IMR-90 (cell line): ENCODE measurements at regions not wholly inside any gene's neighbourhood (a gene's known extent, or its start where the extent isn't known, plus 50 kb on each side); places are given as distances from the start of the nearest gene placed in this dataset.

ENCODE experiments used
- ATAC-seq: fragments of 200-7000 bp; cut with Tn5 transposase; 2 replicates; pipeline ENCODE4 v1.9.1; 2020; ENCODE audit warnings: low read depth, mild to moderate bottlenecking, moderate library complexity
- BruUV-seq: library from RNA; stranded (reverse); fragments of 400-500 nt; replicated peaks from 2 replicates; lab custom pipeline; 2021; lab: Mats Ljungman, UMichigan
- CTCF ChIA-PET: fragments of 300-600 bp; formaldehyde crosslinking; extraction: SDS; loops from one replicate; lab custom pipeline; 2021; ENCODE audit warnings: antibody characterized with exemption; lab: Yijun Ruan, JAX
- POLR2A ChIA-PET: fragments of 300-600 bp; sonication (Branson Sonifier 250); formaldehyde crosslinking; loops from one replicate; lab custom pipeline; 2022; ENCODE audit warnings: antibody characterized with exemption; ENCODE audit not compliant: unreplicated experiment; lab: Charles Lee
- DNase-seq: peaks from one replicate; pipeline ENCODE4 v3.0.0; 2013
- H2AFZ ChIP-seq: replicated peaks from 2 replicates; pipeline ENCODE3; 2013; ENCODE audit warnings: low read length, mild to moderate bottlenecking; ENCODE audit not compliant: poor library complexity
- H2AK5ac ChIP-seq: 2 replicates; pipeline ENCODE4 v1.6.1; 2013; ENCODE audit warnings: low read depth, low read length, inconsistent platforms
- H2AK9ac ChIP-seq: replicated peaks from 2 replicates; pipeline ENCODE3; 2013; ENCODE audit warnings: mild to moderate bottlenecking, low read depth, low read length, moderate library complexity; ENCODE audit not compliant: poor library complexity
- H2BK120ac ChIP-seq: 2 replicates; pipeline ENCODE4 v1.6.1; 2013; ENCODE audit warnings: low read depth, low read length, inconsistent platforms
- H2BK15ac ChIP-seq: 3 replicates; pipeline ENCODE4 v1.6.1; 2013; ENCODE audit warnings: low read depth, low read length, inconsistent platforms
- H2BK20ac ChIP-seq: 2 replicates; pipeline ENCODE4 v1.6.1; 2013; ENCODE audit warnings: low read depth, mild to moderate bottlenecking, inconsistent platforms, low read length, moderate library complexity
- H2BK5ac ChIP-seq: 2 replicates; pipeline ENCODE4 v1.6.1; 2013; ENCODE audit warnings: mild to moderate bottlenecking, low read depth, low read length, inconsistent platforms; ENCODE audit not compliant: poor library complexity, severe bottlenecking
- H3K14ac ChIP-seq: replicated peaks from 2 replicates; pipeline ENCODE4 v1.6.1; 2013; ENCODE audit warnings: low read depth, low read length, inconsistent platforms
- H3K18ac ChIP-seq: 2 replicates; pipeline ENCODE4 v1.6.1; 2013; ENCODE audit warnings: low read depth, low read length, control low read depth
- H3K23ac ChIP-seq: 2 replicates; pipeline ENCODE4 v1.6.1; 2013; ENCODE audit warnings: low read depth, low read length, inconsistent platforms
- H3K27ac ChIP-seq: 2 replicates; pipeline ENCODE4 v1.5.1; 2013; ENCODE audit warnings: mild to moderate bottlenecking, control low read depth, low read length; ENCODE audit not compliant: insufficient read depth
- H3K27me3 ChIP-seq: 2 replicates; pipeline ENCODE4 v1.6.1; 2013; ENCODE audit warnings: low read length; ENCODE audit not compliant: control insufficient read depth, insufficient read depth
- H3K36me3 ChIP-seq: 2 replicates; pipeline ENCODE4 v1.6.1; 2013; ENCODE audit warnings: low read length, mixed read lengths; ENCODE audit not compliant: control insufficient read depth, insufficient read depth
- H3K4ac ChIP-seq: 2 replicates; pipeline ENCODE4 v1.6.1; 2013; ENCODE audit warnings: low read depth, low read length, inconsistent platforms
- H3K4me1 ChIP-seq: 2 replicates; pipeline ENCODE4 v1.6.1; 2013; ENCODE audit warnings: low read length, mixed read lengths; ENCODE audit not compliant: control insufficient read depth, insufficient read depth
- H3K4me2 ChIP-seq: 2 replicates; pipeline ENCODE4 v1.6.1; 2013; ENCODE audit warnings: low read depth, mild to moderate bottlenecking, control low read depth, low read length, moderate library complexity
- H3K4me3 ChIP-seq: 2 replicates; pipeline ENCODE4 v1.5.1; 2013; ENCODE audit warnings: low read depth, mild to moderate bottlenecking, control low read depth, low read length, moderate library complexity; ENCODE audit not compliant: insufficient read depth
- H3K56ac ChIP-seq: 2 replicates; pipeline ENCODE4 v1.6.1; 2013; ENCODE audit warnings: low read length, inconsistent platforms; ENCODE audit not compliant: insufficient read depth; ENCODE audit errors: extremely low read depth
- H3K79me1 ChIP-seq, 2 experiments: 2 replicates each; pipeline ENCODE4 v1.6.1; 2013; ENCODE audit warnings: low read length in 2 of 2, inconsistent platforms in 1 of 2, low read depth in 1 of 2
- H3K9ac ChIP-seq: 2 replicates; pipeline ENCODE4 v1.6.1; 2013; ENCODE audit warnings: low read depth, low read length, control low read depth
- H3K9me1 ChIP-seq: 2 replicates; pipeline ENCODE4 v1.6.1; 2013; ENCODE audit warnings: low read length, inconsistent platforms; ENCODE audit not compliant: insufficient read depth
- H3K9me3 ChIP-seq: 2 replicates; pipeline ENCODE4 v1.6.1; 2013; ENCODE audit warnings: low read length; ENCODE audit not compliant: control insufficient read depth, insufficient read depth
- H4K20me1 ChIP-seq: 2 replicates; pipeline ENCODE4 v1.6.1; 2013; ENCODE audit warnings: low read length, inconsistent platforms; ENCODE audit not compliant: insufficient read depth
- H4K5ac ChIP-seq: 2 replicates; pipeline ENCODE4 v1.6.1; 2013; ENCODE audit warnings: mild to moderate bottlenecking, low read depth, low read length, control low read depth
- H4K8ac ChIP-seq, 2 experiments: 2 replicates each; pipeline ENCODE4 v1.6.1; 2013; ENCODE audit warnings: low read depth in 2 of 2, low read length in 2 of 2, control low read depth in 1 of 2, inconsistent platforms in 1 of 2
- H4K91ac ChIP-seq: 2 replicates; pipeline ENCODE4 v1.6.1; 2013; ENCODE audit warnings: low read depth, low read length, inconsistent platforms; ENCODE audit not compliant: insufficient read depth
- BHLHE40 ChIP-seq: fragments of 150-350 bp; IDR thresholded peaks from 2 replicates; pipeline ENCODE4 v1.6.1; 2016; ENCODE audit warnings: mild to moderate bottlenecking, low read depth, low read length
- CEBPB ChIP-seq: IDR thresholded peaks from 2 replicates; pipeline ENCODE4 v1.6.1; 2012; ENCODE audit warnings: low read depth, low read length, improper control_type of control experiment
- CHD1 ChIP-seq: IDR thresholded peaks from 2 replicates; pipeline ENCODE4 v1.6.1; 2012; ENCODE audit warnings: low read depth, low read length, improper control_type of control experiment
- FOS ChIP-seq: fragments of 150-350 bp; IDR thresholded peaks from 2 replicates; pipeline ENCODE4 v1.6.1; 2016; ENCODE audit warnings: low read depth, low read length
- MAFK ChIP-seq: IDR thresholded peaks from 2 replicates; pipeline ENCODE4 v1.6.1; 2012; ENCODE audit warnings: low read depth, low read length, improper control_type of control experiment
- MAZ ChIP-seq: IDR thresholded peaks from 2 replicates; pipeline ENCODE4 v1.6.1; 2012; ENCODE audit warnings: low read depth, mild to moderate bottlenecking, low read length, improper control_type of control experiment, moderate library complexity, borderline replicate concordance
- MXI1 ChIP-seq: IDR thresholded peaks from 2 replicates; pipeline ENCODE4 v1.6.1; 2012; ENCODE audit warnings: low read depth, mild to moderate bottlenecking, low read length, moderate library complexity, borderline replicate concordance
- NFE2L2 ChIP-seq: fragments of 150-350 bp; IDR thresholded peaks from 2 replicates; pipeline ENCODE4 v1.6.1; 2016; ENCODE audit warnings: low read depth, mild to moderate bottlenecking, low read length
- POLR2A ChIP-seq: IDR thresholded peaks from 2 replicates; pipeline ENCODE4 v1.6.1; 2012; ENCODE audit warnings: mild to moderate bottlenecking, low read depth, low read length
- RAD21 ChIP-seq: IDR thresholded peaks from 2 replicates; pipeline ENCODE4 v1.6.1; 2012; ENCODE audit warnings: low read length, improper control_type of control experiment
- RCOR1 ChIP-seq: IDR thresholded peaks from 2 replicates; pipeline ENCODE4 v1.6.1; 2012; ENCODE audit warnings: mild to moderate bottlenecking, low read length, improper control_type of control experiment; ENCODE audit not compliant: insufficient replicate concordance
- RFX5 ChIP-seq: IDR thresholded peaks from 2 replicates; pipeline ENCODE4 v1.8.0; 2012; ENCODE audit warnings: low read depth, mild to moderate bottlenecking, low read length, moderate library complexity
- SMC3 ChIP-seq: fragments of 150-350 bp; IDR thresholded peaks from 2 replicates; pipeline ENCODE4 v1.6.1; 2016; ENCODE audit warnings: low read depth, mild to moderate bottlenecking, antibody characterized with exemption, low read length, moderate library complexity
- WGBS, 2 experiments: methylation state at CpG; one replicate each; pipeline versions ENCODE4 v1.1.5 to v1.1.7; 2013; ENCODE audit warnings: missing lambda C conversion rate in 2 of 2; ENCODE audit not compliant: insufficient read length in 1 of 2; ENCODE audit errors: extremely low coverage in 2 of 2; 5-methylcytosine and 5-hydroxymethylcytosine counted together
- dilution Hi-C: fragments of 300-500 bp; cut with HindIII; formaldehyde crosslinking; loops from one replicate; pipeline ENCODE4 v1.14.3; 2018; ENCODE audit warnings: low sequenced_read_pairs; ENCODE audit not compliant: unreplicated experiment
- in situ Hi-C: fragments of 300-500 bp; cut with MboI; formaldehyde crosslinking; loops from 3 replicates; pipeline ENCODE4 v1.14.3; 2019; ENCODE audit warnings: low sequenced_read_pairs, inconsistent platforms, mixed read lengths
- intact Hi-C: fragments of 100-400 bp; cut with micrococcal nuclease; formaldehyde crosslinking; loops from 2 replicates; pipeline ENCODE4 v1.10.0; 2022
- TF ChIP-seq, protein P1 (sequence below): fragments of 150-350 bp; IDR thresholded peaks from 2 replicates; pipeline ENCODE4 v1.6.1; 2016; ENCODE audit warnings: low read depth, mild to moderate bottlenecking, low read length, moderate library complexity, borderline replicate concordance
- TF ChIP-seq, protein P2 (sequence below): fragments of 150-350 bp; IDR thresholded peaks from 2 replicates; pipeline ENCODE4 v1.6.1; 2017; ENCODE audit warnings: mild to moderate bottlenecking, antibody characterized with exemption, low read length, low read depth
- TF ChIP-seq, protein P3 (sequence below): conservative IDR thresholded peaks from 2 replicates; pipeline ENCODE4 v1.5.1; 2012; ENCODE audit warnings: mild to moderate bottlenecking, low read depth, low read length, improper control_type of control experiment

DNA sequence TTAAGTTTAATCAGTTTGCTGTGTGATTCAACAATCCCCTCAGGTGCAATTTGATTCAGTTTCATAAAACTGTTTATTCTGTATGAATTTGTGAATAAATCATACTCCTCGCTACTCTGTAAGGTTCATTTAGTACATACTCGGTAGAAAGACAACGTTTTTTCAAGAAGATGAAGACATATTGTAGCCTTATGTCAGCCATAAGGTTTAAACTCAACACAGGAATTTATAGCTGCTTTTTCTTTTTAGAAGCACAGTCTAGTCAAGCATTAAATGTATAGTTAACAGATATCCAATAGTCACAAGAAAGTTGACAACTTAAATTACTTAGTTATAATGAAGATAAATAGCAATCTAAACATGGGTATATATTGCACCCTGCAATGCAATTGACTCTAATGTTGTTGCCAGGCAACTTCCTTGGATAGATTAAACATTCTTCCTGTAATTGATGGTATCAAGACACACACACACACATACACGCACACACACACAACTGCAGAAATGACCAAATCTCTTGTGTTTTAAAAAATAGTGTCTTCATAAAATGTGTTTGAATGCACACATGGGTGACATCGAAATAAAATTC, 151.5 kb upstream of the MGAT4C start:
- DNase-seq: no peak
- WGBS, 2 experiments: no CpG with 5 or more reads among the region's 5 CpGs
- Histone ChIP-seq H3K27me3 (no peaks in the 10 kb centered on the region), H3K4me1 (no peaks in the 10 kb centered on the region), H2BK20ac (no peak overlapping the region), H3K23ac (no peak overlapping the region), H2BK15ac (no peak overlapping the region), H3K27ac (no peak overlapping the region), H2BK120ac (no peak overlapping the region), H3K4me2 (no peak overlapping the region), H3K4ac (no peak overlapping the region), H4K5ac (no peak overlapping the region), H3K9me1 (no peaks in the 10 kb centered on the region), H3K79me1 (no peaks in the 10 kb centered on the region), H2AFZ (no peak overlapping the region), H3K56ac (no peak overlapping the region), H3K4me3 (no peak overlapping the region), H3K9ac (no peak overlapping the region), H4K8ac (no peak overlapping the region), H4K91ac (no peak overlapping the region), H4K20me1 (no peaks in the 10 kb centered on the region), H2BK5ac (no peak overlapping the region), H2AK5ac (no peak overlapping the region), H3K9me3 (0 out of 2 replicates have a peak, but pooled peaks cover 3% of the 10 kb centered on the region), H3K18ac (no peak overlapping the region), H3K36me3 (no peaks in the 10 kb centered on the region), H3K14ac (no peak overlapping the region), H2AK9ac (no peak overlapping the region)
- dilution Hi-C loops: no loop called here
- TF ChIP-seq BHLHE40 (no peak), POLR2A (no peak), FOS (no peak), RAD21 (no peak), RFX5 (no peak), CHD1 (no peak), MXI1 (no peak), NFE2L2 (no peak), RCOR1 (no peak), CEBPB (no peak), MAFK (no peak), MAZ (no peak), SMC3 (no peak)
- TF ChIP-seq, protein P1, sequence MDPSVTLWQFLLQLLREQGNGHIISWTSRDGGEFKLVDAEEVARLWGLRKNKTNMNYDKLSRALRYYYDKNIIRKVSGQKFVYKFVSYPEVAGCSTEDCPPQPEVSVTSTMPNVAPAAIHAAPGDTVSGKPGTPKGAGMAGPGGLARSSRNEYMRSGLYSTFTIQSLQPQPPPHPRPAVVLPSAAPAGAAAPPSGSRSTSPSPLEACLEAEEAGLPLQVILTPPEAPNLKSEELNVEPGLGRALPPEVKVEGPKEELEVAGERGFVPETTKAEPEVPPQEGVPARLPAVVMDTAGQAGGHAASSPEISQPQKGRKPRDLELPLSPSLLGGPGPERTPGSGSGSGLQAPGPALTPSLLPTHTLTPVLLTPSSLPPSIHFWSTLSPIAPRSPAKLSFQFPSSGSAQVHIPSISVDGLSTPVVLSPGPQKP: no peak
- TF ChIP-seq, protein P2, sequence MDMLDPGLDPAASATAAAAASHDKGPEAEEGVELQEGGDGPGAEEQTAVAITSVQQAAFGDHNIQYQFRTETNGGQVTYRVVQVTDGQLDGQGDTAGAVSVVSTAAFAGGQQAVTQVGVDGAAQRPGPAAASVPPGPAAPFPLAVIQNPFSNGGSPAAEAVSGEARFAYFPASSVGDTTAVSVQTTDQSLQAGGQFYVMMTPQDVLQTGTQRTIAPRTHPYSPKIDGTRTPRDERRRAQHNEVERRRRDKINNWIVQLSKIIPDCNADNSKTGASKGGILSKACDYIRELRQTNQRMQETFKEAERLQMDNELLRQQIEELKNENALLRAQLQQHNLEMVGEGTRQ: no peak
- TF ChIP-seq, protein P3, sequence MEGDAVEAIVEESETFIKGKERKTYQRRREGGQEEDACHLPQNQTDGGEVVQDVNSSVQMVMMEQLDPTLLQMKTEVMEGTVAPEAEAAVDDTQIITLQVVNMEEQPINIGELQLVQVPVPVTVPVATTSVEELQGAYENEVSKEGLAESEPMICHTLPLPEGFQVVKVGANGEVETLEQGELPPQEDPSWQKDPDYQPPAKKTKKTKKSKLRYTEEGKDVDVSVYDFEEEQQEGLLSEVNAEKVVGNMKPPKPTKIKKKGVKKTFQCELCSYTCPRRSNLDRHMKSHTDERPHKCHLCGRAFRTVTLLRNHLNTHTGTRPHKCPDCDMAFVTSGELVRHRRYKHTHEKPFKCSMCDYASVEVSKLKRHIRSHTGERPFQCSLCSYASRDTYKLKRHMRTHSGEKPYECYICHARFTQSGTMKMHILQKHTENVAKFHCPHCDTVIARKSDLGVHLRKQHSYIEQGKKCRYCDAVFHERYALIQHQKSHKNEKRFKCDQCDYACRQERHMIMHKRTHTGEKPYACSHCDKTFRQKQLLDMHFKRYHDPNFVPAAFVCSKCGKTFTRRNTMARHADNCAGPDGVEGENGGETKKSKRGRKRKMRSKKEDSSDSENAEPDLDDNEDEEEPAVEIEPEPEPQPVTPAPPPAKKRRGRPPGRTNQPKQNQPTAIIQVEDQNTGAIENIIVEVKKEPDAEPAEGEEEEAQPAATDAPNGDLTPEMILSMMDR: no peak
- no TSS peak for BruUV-seq
- ATAC-seq: no peak
- in situ Hi-C loops: no loop called here
- intact Hi-C loops: no loop called here
- CTCF ChIA-PET: interaction anchor here (0.5 kb wide), 1 partner anchor 1573 kb away, joined by 3 read pairs; no protein-coding TSS in a partner anchor
- POLR2A ChIA-PET: no interaction called here
